Endothelial cell of umbilical vein (primary cell): ENCODE measurements at regions not wholly inside any gene's neighbourhood (a gene's known extent, or its start where the extent isn't known, plus 50 kb on each side); places are given as distances from the start of the nearest gene placed in this dataset.

Source experiments
- BruUV-seq: library from RNA; stranded (reverse); fragments of 400-500 nt; replicated peaks from 2 replicates; lab custom pipeline; 2021; lab: Mats Ljungman, UMichigan
- CTCF ChIA-PET: fragments of 300-600, 350-600 bp; sonication (Branson Sonifier 250); formaldehyde crosslinking; loops from one replicate; lab custom pipeline; 2021; ENCODE audit warnings: antibody characterized with exemption, inconsistent platforms; lab: Charles Lee
- POLR2A ChIA-PET: fragments of 300-600, 350-600 bp; sonication (Branson Sonifier 250); formaldehyde crosslinking; loops from one replicate; lab custom pipeline; 2021; ENCODE audit warnings: antibody characterized with exemption, inconsistent platforms; lab: Charles Lee
- DNase-seq: peaks from one replicate; pipeline ENCODE4 v3.0.0-alpha.2; 2011; ENCODE audit warnings: low read depth, low spot score
- FAIRE-seq: peaks from 2 replicates; lab custom pipeline; 2011; peaks lifted over from hg19 to GRCh38; lab: Jason Lieb, UNC
- H2AFZ ChIP-seq: 2 replicates; pipeline ENCODE4 v1.6.0; 2012; ENCODE audit warnings: low read depth, low read length, control low read depth, inconsistent platforms
- H3K27ac ChIP-seq: 2 replicates; pipeline ENCODE4 v1.5.1; 2011; ENCODE audit warnings: low read depth, mild to moderate bottlenecking, control low read depth, low read length, moderate library complexity; ENCODE audit not compliant: insufficient read depth
- H3K27me3 ChIP-seq, 2 experiments: 2 replicates each; pipeline versions ENCODE4 v1.6.0 to v1.6.1; 2011; ENCODE audit warnings: low read length in 2 of 2, mixed read lengths in 1 of 2; ENCODE audit not compliant: control insufficient read depth in 2 of 2, insufficient read depth in 2 of 2
- H3K36me3 ChIP-seq, 2 experiments: 2 replicates in 1 of 2; 3 replicates in 1 of 2; pipeline ENCODE4 v1.5.1; 2011; ENCODE audit warnings: low read length in 2 of 2, mild to moderate bottlenecking in 1 of 2, moderate library complexity in 1 of 2; ENCODE audit not compliant: control insufficient read depth in 2 of 2, insufficient read depth in 2 of 2; ENCODE audit errors: extremely low read depth in 1 of 2
- H3K4me1 ChIP-seq: 3 replicates; pipeline ENCODE4 v1.5.1; 2011; ENCODE audit warnings: mild to moderate bottlenecking, low read length; ENCODE audit not compliant: control insufficient read depth, insufficient read depth; ENCODE audit errors: extremely low read depth
- H3K4me2 ChIP-seq: 2 replicates; pipeline ENCODE4 v1.6.1; 2011; ENCODE audit warnings: low read length, control low read depth, mixed read lengths; ENCODE audit not compliant: insufficient read depth
- H3K4me3 ChIP-seq, 3 experiments: fragments of 200-600 bp in 1 of 3; sonication (generic), shearing (Covaris generic) in 1 of 3; replicated peaks in 1 of 3; 2 replicates each; pipeline ENCODE4 v1.5.1; 2011 to 2016; ENCODE audit warnings: control low read depth in 3 of 3, low read length in 3 of 3, mild to moderate bottlenecking in 2 of 3, inconsistent platforms in 1 of 3, low read depth in 1 of 3, moderate library complexity in 1 of 3; ENCODE audit not compliant: insufficient read depth in 1 of 3
- H3K79me2 ChIP-seq: 2 replicates; pipeline ENCODE4 v1.6.0; 2012; ENCODE audit warnings: low read length, inconsistent platforms; ENCODE audit not compliant: control insufficient read depth, insufficient read depth
- H3K9ac ChIP-seq: replicated peaks from 2 replicates; pipeline ENCODE3; 2011; ENCODE audit warnings: low read length, control low read depth; ENCODE audit not compliant: insufficient read depth; ENCODE audit errors: extremely low read depth
- H3K9me1 ChIP-seq: replicated peaks from 3 replicates; pipeline ENCODE4 v1.6.0; 2011; ENCODE audit warnings: mild to moderate bottlenecking, low read length; ENCODE audit not compliant: control insufficient read depth, insufficient read depth; ENCODE audit errors: extremely low read depth
- H3K9me3 ChIP-seq: replicated peaks from 2 replicates; pipeline ENCODE4 v1.5.1; 2012; ENCODE audit warnings: low read length, inconsistent platforms; ENCODE audit not compliant: control insufficient read depth, insufficient read depth
- H4K20me1 ChIP-seq: replicated peaks from 2 replicates; pipeline ENCODE3; 2011; ENCODE audit warnings: mild to moderate bottlenecking, low read length; ENCODE audit not compliant: control insufficient read depth, insufficient read depth; ENCODE audit errors: extremely low read depth
- CTCF ChIP-seq, 2 donors: IDR thresholded peaks; 1 replicate in 1 of 2; 2 replicates in 1 of 2; pipeline ENCODE4 v1.5.1; 2011; ENCODE audit warnings: low read length in 2 of 2, mild to moderate bottlenecking in 2 of 2, moderate library complexity in 2 of 2, control low read depth in 1 of 2, inconsistent platforms in 1 of 2, low read depth in 1 of 2; ENCODE audit not compliant: insufficient read depth in 1 of 2; ENCODE audit errors: extremely low read depth in 1 of 2
- EZH2 ChIP-seq: IDR thresholded peaks from 2 replicates; pipeline ENCODE4 v1.6.1; 2012; ENCODE audit warnings: borderline replicate concordance, low read depth, mild to moderate bottlenecking, moderate library complexity, low read length, inconsistent platforms; ENCODE audit not compliant: severe bottlenecking
- FOS ChIP-seq: IDR thresholded peaks from 2 replicates; pipeline ENCODE4 v1.6.1; 2011; ENCODE audit warnings: mild to moderate bottlenecking, low read length, moderate library complexity, borderline replicate concordance; ENCODE audit not compliant: insufficient read depth
- GATA2 ChIP-seq: IDR thresholded peaks from 2 replicates; pipeline ENCODE4 v1.7.0; 2011; ENCODE audit warnings: low read depth, mild to moderate bottlenecking, moderate library complexity, mixed read lengths, low read length; ENCODE audit not compliant: insufficient read length, insufficient read depth
- JUN ChIP-seq: IDR thresholded peaks from 2 replicates; pipeline ENCODE4 v1.6.1; 2011; ENCODE audit warnings: borderline replicate concordance, low read depth; ENCODE audit not compliant: insufficient read length, insufficient read depth
- MYC ChIP-seq: IDR thresholded peaks from one replicate; pipeline ENCODE4 v1.6.1; 2011; ENCODE audit warnings: mild to moderate bottlenecking, low read depth, low read length
- POLR2A ChIP-seq: IDR thresholded peaks from 2 replicates; pipeline ENCODE4 v1.6.1; 2012; ENCODE audit warnings: low read depth, mild to moderate bottlenecking, control low read depth, low read length
- POLR2AphosphoS5 ChIP-seq: IDR thresholded peaks from 2 replicates; pipeline ENCODE4 v1.6.1; 2012; ENCODE audit warnings: low read depth, mild to moderate bottlenecking, control low read depth, low read length, moderate library complexity; ENCODE audit not compliant: insufficient read depth
- dilution Hi-C: fragments of 300-500 bp; cut with MboI; formaldehyde crosslinking; loops from one replicate; pipeline ENCODE4 v1.15.0; 2019; ENCODE audit warnings: low sequenced_read_pairs; ENCODE audit not compliant: extremely low pct_ligation_motif_present
- intact Hi-C: fragments of 100-400 bp; cut with micrococcal nuclease; formaldehyde crosslinking; loops from one replicate; pipeline ENCODE4 v1.10.0; 2022
- TF ChIP-seq, protein P1 (sequence below): IDR thresholded peaks from 2 replicates; pipeline ENCODE4 v1.6.1; 2011; ENCODE audit not compliant: insufficient read depth, insufficient read length

GRCh38 chr1:230494514-230494913 is 68.4 kb upstream of the PGBD5 start:
- CTCF ChIA-PET, result no interaction called here

More at GRCh38 chr1:230494514-230494913, 68.4 kb upstream of the PGBD5 start:
- POLR2A ChIA-PET, result no interaction called here
- FAIRE-seq (no peak), DNase-seq (no peak)
- dilution Hi-C loops (no loop called here), intact Hi-C loops (no loop called here)
- Histone ChIP-seq H3K4me3 (no peak overlapping the region), H3K27me3 (no peaks in the 10 kb centered on the region), H4K20me1 (no peaks in the 10 kb centered on the region), H3K9ac (no peak overlapping the region), H3K79me2 (no peaks in the 10 kb centered on the region), H3K4me1 (no peaks in the 10 kb centered on the region), H3K9me3 (no peaks in the 10 kb centered on the region), H3K36me3 (no peaks in the 10 kb centered on the region), H3K9me1 (no peaks in the 10 kb centered on the region), H2AFZ (no peak overlapping the region), H3K4me2 (no peak overlapping the region), H3K27ac (no peak overlapping the region)
- no TSS peak for BruUV-seq
- TF ChIP-seq GATA2 (no peak), EZH2 (no peak), MYC (no peak), POLR2AphosphoS5 (no peak), JUN (no peak), CTCF (IDR thresholded peaks at IDR 0.05; ENCODE audit: extremely low read depth in 1 of 2, insufficient read depth in 1 of 2, low read depth in 1 of 2, low read length in 2 of 2) (no peak), POLR2A (no peak), FOS (no peak)
- TF ChIP-seq, protein P1, sequence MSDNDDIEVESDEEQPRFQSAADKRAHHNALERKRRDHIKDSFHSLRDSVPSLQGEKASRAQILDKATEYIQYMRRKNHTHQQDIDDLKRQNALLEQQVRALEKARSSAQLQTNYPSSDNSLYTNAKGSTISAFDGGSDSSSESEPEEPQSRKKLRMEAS, result no peak
